ENCODE measurements at regions not wholly inside any gene's neighbourhood (a gene's known extent, or its start where the extent isn't known, plus 50 kb on each side); places are given as distances from the start of the nearest gene placed in this dataset.

DNA sequence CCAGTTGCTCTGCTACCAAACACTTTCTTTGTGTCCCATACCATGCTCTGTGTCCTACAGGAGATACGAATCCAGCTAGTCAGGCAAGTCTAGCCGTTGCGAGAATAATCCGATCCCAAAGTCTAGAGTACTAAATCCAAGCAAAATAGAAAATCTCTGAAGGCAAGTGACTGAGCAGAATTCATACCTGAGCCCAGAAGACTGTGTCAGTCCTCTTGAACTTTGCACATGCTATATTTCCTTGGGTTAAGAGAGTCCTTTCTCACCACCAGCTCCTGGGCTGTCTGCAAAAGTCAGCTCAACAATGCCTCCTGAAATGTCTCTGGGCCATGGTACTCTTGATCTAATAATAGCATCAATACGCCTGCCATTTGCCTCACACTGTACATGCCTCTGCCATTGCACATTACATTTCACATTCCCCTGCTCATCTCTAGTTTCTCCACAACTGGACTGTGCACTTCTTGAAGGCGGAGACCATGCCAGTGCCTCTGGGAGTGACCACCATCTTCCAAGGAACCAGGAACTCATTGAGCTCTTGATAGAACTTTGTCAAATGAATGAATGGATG lies 265.8 kb upstream of the ID2 start:
- H3K9me1 ChIP-seq (ENCODE audit: control insufficient read depth, insufficient read depth, low read length), result no peaks in the 10 kb centered on the region
- H3K4me2 ChIP-seq (ENCODE audit: insufficient read depth, low read length), result no peak overlapping the region
- H3K9me3 ChIP-seq (replicated peaks; ENCODE audit: control insufficient read depth, insufficient read depth, low read depth, low read length), result no peaks in the 10 kb centered on the region
- intact Hi-C loops (cut with micrococcal nuclease), result no loop called here
- in situ Hi-C loops (cut with MboI), result no loop called here
- H4K20me1 ChIP-seq (replicated peaks; ENCODE audit: control insufficient read depth, insufficient read depth, low read length), result no peaks in the 10 kb centered on the region
- no peak overlapping the region for H3K9ac ChIP-seq (ENCODE audit: insufficient read depth in 1 of 2, low read depth in 2 of 2, low read length in 2 of 2)
- no peak overlapping the region for H2AFZ ChIP-seq (ENCODE audit: low read depth, low read length)
- no peaks in the 10 kb centered on the region for H3K79me2 ChIP-seq (ENCODE audit: control insufficient read depth, insufficient read depth, low read length)
- no peaks in the 10 kb centered on the region for H3K36me3 ChIP-seq (ENCODE audit: control insufficient read depth, insufficient read depth, low read length)
- DNase-seq (ENCODE audit: extremely low read depth in 1 of 4, low spot score in 3 of 4) (no peak), ATAC-seq (no peak), FAIRE-seq (no peak)
- no peak overlapping the region for H3K4me3 ChIP-seq
- no peak overlapping the region for H3K27ac ChIP-seq (ENCODE audit: extremely low read depth, low read depth, low read length)
- BruUV-seq (replicated peaks), result no TSS peak
- no peaks in the 10 kb centered on the region for H3K4me1 ChIP-seq (replicated peaks in 1 of 2; ENCODE audit: control insufficient read depth in 2 of 2, insufficient read depth in 2 of 2, low read length in 2 of 2)
- CTCF ChIA-PET (ENCODE audit: low intra/inter-chr PET ratio), result no interaction called here
- H3K27me3 ChIP-seq (ENCODE audit: control insufficient read depth in 2 of 2, insufficient read depth in 2 of 2, low read length in 2 of 2), result peaks cover 19 to 41% of the 10 kb centered on the region in 2 experiments; a peak in 4 of 5 replicates
- POLR2A ChIA-PET, result interaction anchor here (0.6 to 1.0 kb wide), 3 partner anchors 25 to 134 kb away, joined by 3 to 4 read pairs (median 3); no protein-coding TSS in a partner anchor
- WGBS (ENCODE audit: insufficient coverage, low coverage, missing lambda C conversion rate), result 0% methylated on average over 6 of the region's 6 CpGs
- TF ChIP-seq KAT7 (CRISPR knock-in tag; IDR thresholded peaks at IDR 0.05; ENCODE audit: borderline replicate concordance) (no peak), TEAD1 (CRISPR knock-in tag; IDR thresholded peaks at IDR 0.05) (no peak), SAFB2 (IDR thresholded peaks at IDR 0.05; ENCODE audit: borderline replicate concordance, low read depth, low read length, severe bottlenecking) (no peak), GATAD2A (IDR thresholded peaks at IDR 0.05) (no peak), THRB (CRISPR knock-in tag; conservative IDR thresholded peaks at IDR 0.05) (no peak), HIVEP1 (CRISPR knock-in tag; IDR thresholded peaks at IDR 0.05) (no peak), SRF (CRISPR knock-in tag; IDR thresholded peaks at IDR 0.05) (no peak), ZC3H11A (IDR thresholded peaks at IDR 0.05; ENCODE audit: low read depth, low read length) (no peak), ZNF75A (CRISPR knock-in tag; IDR thresholded peaks at IDR 0.05) (no peak)
- TF ChIP-seq, protein P1, sequence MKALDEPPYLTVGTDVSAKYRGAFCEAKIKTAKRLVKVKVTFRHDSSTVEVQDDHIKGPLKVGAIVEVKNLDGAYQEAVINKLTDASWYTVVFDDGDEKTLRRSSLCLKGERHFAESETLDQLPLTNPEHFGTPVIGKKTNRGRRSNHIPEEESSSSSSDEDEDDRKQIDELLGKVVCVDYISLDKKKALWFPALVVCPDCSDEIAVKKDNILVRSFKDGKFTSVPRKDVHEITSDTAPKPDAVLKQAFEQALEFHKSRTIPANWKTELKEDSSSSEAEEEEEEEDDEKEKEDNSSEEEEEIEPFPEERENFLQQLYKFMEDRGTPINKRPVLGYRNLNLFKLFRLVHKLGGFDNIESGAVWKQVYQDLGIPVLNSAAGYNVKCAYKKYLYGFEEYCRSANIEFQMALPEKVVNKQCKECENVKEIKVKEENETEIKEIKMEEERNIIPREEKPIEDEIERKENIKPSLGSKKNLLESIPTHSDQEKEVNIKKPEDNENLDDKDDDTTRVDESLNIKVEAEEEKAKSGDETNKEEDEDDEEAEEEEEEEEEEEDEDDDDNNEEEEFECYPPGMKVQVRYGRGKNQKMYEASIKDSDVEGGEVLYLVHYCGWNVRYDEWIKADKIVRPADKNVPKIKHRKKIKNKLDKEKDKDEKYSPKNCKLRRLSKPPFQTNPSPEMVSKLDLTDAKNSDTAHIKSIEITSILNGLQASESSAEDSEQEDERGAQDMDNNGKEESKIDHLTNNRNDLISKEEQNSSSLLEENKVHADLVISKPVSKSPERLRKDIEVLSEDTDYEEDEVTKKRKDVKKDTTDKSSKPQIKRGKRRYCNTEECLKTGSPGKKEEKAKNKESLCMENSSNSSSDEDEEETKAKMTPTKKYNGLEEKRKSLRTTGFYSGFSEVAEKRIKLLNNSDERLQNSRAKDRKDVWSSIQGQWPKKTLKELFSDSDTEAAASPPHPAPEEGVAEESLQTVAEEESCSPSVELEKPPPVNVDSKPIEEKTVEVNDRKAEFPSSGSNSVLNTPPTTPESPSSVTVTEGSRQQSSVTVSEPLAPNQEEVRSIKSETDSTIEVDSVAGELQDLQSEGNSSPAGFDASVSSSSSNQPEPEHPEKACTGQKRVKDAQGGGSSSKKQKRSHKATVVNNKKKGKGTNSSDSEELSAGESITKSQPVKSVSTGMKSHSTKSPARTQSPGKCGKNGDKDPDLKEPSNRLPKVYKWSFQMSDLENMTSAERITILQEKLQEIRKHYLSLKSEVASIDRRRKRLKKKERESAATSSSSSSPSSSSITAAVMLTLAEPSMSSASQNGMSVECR (CRISPR knock-in tag; IDR thresholded peaks at IDR 0.05), result no peak
- TF ChIP-seq, protein P2, sequence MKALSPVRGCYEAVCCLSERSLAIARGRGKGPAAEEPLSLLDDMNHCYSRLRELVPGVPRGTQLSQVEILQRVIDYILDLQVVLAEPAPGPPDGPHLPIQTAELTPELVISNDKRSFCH (CRISPR knock-in tag; IDR thresholded peaks at IDR 0.05), result no peak
- TF ChIP-seq, protein P2 (tag; IDR thresholded peaks at IDR 0.05), result no peak

Measured in K562 (cell line).